ENCODE measurements at regions not wholly inside any gene's neighbourhood (a gene's known extent, or its start where the extent isn't known, plus 50 kb on each side); places are given as distances from the start of the nearest gene placed in this dataset.

- FAIRE-seq (no peak), ATAC-seq (no peak), DNase-seq (ENCODE audit: low read depth, low spot score) (no peak)
- no peak overlapping the region for H3K4me2 ChIP-seq (ENCODE audit: control insufficient read depth, insufficient read depth)
- no peak overlapping the region for H3K9ac ChIP-seq (ENCODE audit: control insufficient read depth, insufficient read depth, low read length)
- BruUV-seq (replicated peaks): no TSS peak
- H3K36me3 ChIP-seq (ENCODE audit: control insufficient read depth in 2 of 2, insufficient read depth in 2 of 2, low read length in 1 of 2): no peaks in the 10 kb centered on the region
- no peak overlapping the region for H2AFZ ChIP-seq (ENCODE audit: control insufficient read depth, low read depth, low read length)
- SMC1A ChIA-PET (ENCODE audit: uncharacterized antibody, unreplicated experiment): interaction anchor here (0.6 to 6.9 kb wide), 5 partner anchors 11 to 99 kb away, joined by 3 to 59 read pairs (median 3); no protein-coding TSS in a partner anchor
- no peak overlapping the region for H3K4me3 ChIP-seq
- H3K4me1 ChIP-seq (ENCODE audit: control insufficient read depth, insufficient read depth, low read length): peaks cover 8% of the 10 kb centered on the region
- intact Hi-C loops (cut with micrococcal nuclease; ENCODE audit: unreplicated experiment) (no loop called here), in situ Hi-C loops (cut with MboI) (no loop called here)
- H3K9me3 ChIP-seq (replicated peaks; ENCODE audit: control insufficient read depth, insufficient read depth, low read length): no peaks in the 10 kb centered on the region
- no peak overlapping the region for H3K27ac ChIP-seq (ENCODE audit: control insufficient read depth, insufficient read depth)
- no peaks in the 10 kb centered on the region for H4K20me1 ChIP-seq (ENCODE audit: control insufficient read depth, insufficient read depth)
- POLR2A ChIA-PET: no interaction called here
- CTCF ChIA-PET: interaction anchor here (1.3 kb wide), 1 partner anchor 107 kb away, joined by 3 read pairs; no protein-coding TSS in a partner anchor
- H3K27me3 ChIP-seq (replicated peaks in 1 of 2; ENCODE audit: control insufficient read depth in 2 of 2, insufficient read depth in 2 of 2, low read length in 1 of 2): no peaks in the 10 kb centered on the region
- TF ChIP-seq, protein P1, sequence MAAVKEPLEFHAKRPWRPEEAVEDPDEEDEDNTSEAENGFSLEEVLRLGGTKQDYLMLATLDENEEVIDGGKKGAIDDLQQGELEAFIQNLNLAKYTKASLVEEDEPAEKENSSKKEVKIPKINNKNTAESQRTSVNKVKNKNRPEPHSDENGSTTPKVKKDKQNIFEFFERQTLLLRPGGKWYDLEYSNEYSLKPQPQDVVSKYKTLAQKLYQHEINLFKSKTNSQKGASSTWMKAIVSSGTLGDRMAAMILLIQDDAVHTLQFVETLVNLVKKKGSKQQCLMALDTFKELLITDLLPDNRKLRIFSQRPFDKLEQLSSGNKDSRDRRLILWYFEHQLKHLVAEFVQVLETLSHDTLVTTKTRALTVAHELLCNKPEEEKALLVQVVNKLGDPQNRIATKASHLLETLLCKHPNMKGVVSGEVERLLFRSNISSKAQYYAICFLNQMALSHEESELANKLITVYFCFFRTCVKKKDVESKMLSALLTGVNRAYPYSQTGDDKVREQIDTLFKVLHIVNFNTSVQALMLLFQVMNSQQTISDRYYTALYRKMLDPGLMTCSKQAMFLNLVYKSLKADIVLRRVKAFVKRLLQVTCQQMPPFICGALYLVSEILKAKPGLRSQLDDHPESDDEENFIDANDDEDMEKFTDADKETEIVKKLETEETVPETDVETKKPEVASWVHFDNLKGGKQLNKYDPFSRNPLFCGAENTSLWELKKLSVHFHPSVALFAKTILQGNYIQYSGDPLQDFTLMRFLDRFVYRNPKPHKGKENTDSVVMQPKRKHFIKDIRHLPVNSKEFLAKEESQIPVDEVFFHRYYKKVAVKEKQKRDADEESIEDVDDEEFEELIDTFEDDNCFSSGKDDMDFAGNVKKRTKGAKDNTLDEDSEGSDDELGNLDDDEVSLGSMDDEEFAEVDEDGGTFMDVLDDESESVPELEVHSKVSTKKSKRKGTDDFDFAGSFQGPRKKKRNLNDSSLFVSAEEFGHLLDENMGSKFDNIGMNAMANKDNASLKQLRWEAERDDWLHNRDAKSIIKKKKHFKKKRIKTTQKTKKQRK (IDR thresholded peaks at IDR 0.05; ENCODE audit: low read depth, low read length): no peak
- no peaks in the 10 kb centered on the region for H3K79me2 ChIP-seq (ENCODE audit: control insufficient read depth, insufficient read depth, low read length)
- RAD21 ChIA-PET (ENCODE audit: unreplicated experiment): no interaction called here
- WGBS (ENCODE audit: insufficient coverage, insufficient replicate concordance, low lambda C conversion rate, missing lambda C conversion rate): 18% methylated on average over 3 of the region's 3 CpGs
These were observed 190.0 kb downstream of the ETS1 start for GRCh38 chr11:128397362-128397761.

GRCh38 chr11:128394431-128395089 is 192.8 kb downstream of the ETS1 start:
- H3K36me3 ChIP-seq (ENCODE audit: control insufficient read depth in 2 of 2, insufficient read depth in 2 of 2, low read length in 1 of 2): no peaks in the 10 kb centered on the region
- peaks cover 8% of the 10 kb centered on the region for H3K4me1 ChIP-seq (ENCODE audit: control insufficient read depth, insufficient read depth, low read length)
- BruUV-seq (replicated peaks): no TSS peak
- intact Hi-C loops (cut with micrococcal nuclease; ENCODE audit: unreplicated experiment): no loop called here
- H3K27me3 ChIP-seq (replicated peaks in 1 of 2; ENCODE audit: control insufficient read depth in 2 of 2, insufficient read depth in 2 of 2, low read length in 1 of 2): no peaks in the 10 kb centered on the region
- POLR2A ChIA-PET: no interaction called here
- no peak overlapping the region for H2AFZ ChIP-seq (ENCODE audit: control insufficient read depth, low read depth, low read length)
- H4K20me1 ChIP-seq (ENCODE audit: control insufficient read depth, insufficient read depth): no peaks in the 10 kb centered on the region
- H3K79me2 ChIP-seq (ENCODE audit: control insufficient read depth, insufficient read depth, low read length): no peaks in the 10 kb centered on the region
- CTCF ChIA-PET: interaction anchor here (1.7 kb wide), 1 partner anchor 8 kb away, joined by 6 read pairs; no protein-coding TSS in a partner anchor
- no peak for TF ChIP-seq RUNX3 (IDR thresholded peaks at IDR 0.05; ENCODE audit: low read length)
- H3K9ac ChIP-seq (ENCODE audit: control insufficient read depth, insufficient read depth, low read length): no peak overlapping the region
- H3K27ac ChIP-seq (ENCODE audit: control insufficient read depth, insufficient read depth): no peak overlapping the region
- H3K4me2 ChIP-seq (ENCODE audit: control insufficient read depth, insufficient read depth): no peak overlapping the region
- in situ Hi-C loops (cut with MboI): no loop called here
- no peak overlapping the region for H3K4me3 ChIP-seq
- DNase-seq (ENCODE audit: low read depth, low spot score) (no peak), ATAC-seq (no peak), FAIRE-seq (no peak)
- 76% methylated on average over 3 of the region's 4 CpGs for WGBS (ENCODE audit: insufficient coverage, insufficient replicate concordance, low lambda C conversion rate, missing lambda C conversion rate)
- H3K9me3 ChIP-seq (replicated peaks; ENCODE audit: control insufficient read depth, insufficient read depth, low read length): no peaks in the 10 kb centered on the region
- RAD21 ChIA-PET (ENCODE audit: unreplicated experiment): interaction anchor here (1.4 kb wide), 1 partner anchor 160 kb away, joined by 3 read pairs; no protein-coding TSS in a partner anchor
- SMC1A ChIA-PET (ENCODE audit: uncharacterized antibody, unreplicated experiment): interaction anchor here (1.4 to 1.6 kb wide), 2 partner anchors 10 to 59 kb away, joined by 3 to 6 read pairs; no protein-coding TSS in a partner anchor

Data from GM12878 (cell line).